DOHH2 (cell line): ENCODE measurements at regions not wholly inside any gene's neighbourhood (a gene's known extent, or its start where the extent isn't known, plus 50 kb on each side); places are given as distances from the start of the nearest gene placed in this dataset.

ENCODE experiments used
- H3F3A ChIP-seq: fragments of 200-600 bp; sonication (generic), shearing (Covaris generic); 2 replicates; pipeline ENCODE4 v1.6.0; 2016; ENCODE audit warnings: antibody characterized with exemption, mild to moderate bottlenecking; ENCODE audit not compliant: control insufficient read depth, insufficient read depth
- H3K27ac ChIP-seq: fragments of 200-600 bp; sonication (generic); 2 replicates; pipeline ENCODE4 v1.5.1; 2014; ENCODE audit warnings: low read depth, mild to moderate bottlenecking, low read length, moderate library complexity
- H3K27me3 ChIP-seq: fragments of 200-600 bp; sonication (generic); 2 replicates; pipeline ENCODE4 v1.6.1; 2014; ENCODE audit warnings: mild to moderate bottlenecking, low read length, mixed read lengths; ENCODE audit not compliant: control insufficient read depth
- H3K36me3 ChIP-seq: fragments of 200-600 bp; sonication (generic); 2 replicates; pipeline ENCODE4 v1.6.1; 2014; ENCODE audit warnings: mild to moderate bottlenecking, low read length, moderate library complexity, mixed read lengths; ENCODE audit not compliant: control insufficient read depth
- H3K4me1 ChIP-seq: fragments of 200-600 bp; sonication (generic); 2 replicates; pipeline ENCODE4 v1.6.1; 2014; ENCODE audit warnings: mild to moderate bottlenecking, low read length, mixed read lengths; ENCODE audit not compliant: control insufficient read depth
- H3K4me2 ChIP-seq: fragments of 200-600 bp; sonication (generic); 2 replicates; pipeline ENCODE4 v1.6.0; 2014; ENCODE audit warnings: mild to moderate bottlenecking, low read length, moderate library complexity
- H3K4me3 ChIP-seq: fragments of 200-600 bp; sonication (generic); 2 replicates; pipeline ENCODE4 v1.5.1; 2014; ENCODE audit warnings: mild to moderate bottlenecking, low read length, mixed read lengths
- H3K79me2 ChIP-seq: fragments of 200-600 bp; sonication (generic); 2 replicates; pipeline ENCODE4 v1.6.1; 2014; ENCODE audit warnings: mild to moderate bottlenecking, low read length, mixed read lengths; ENCODE audit not compliant: control insufficient read depth
- H3K9me2 ChIP-seq: fragments of 200-600 bp; sonication (generic); replicated peaks from 2 replicates; pipeline ENCODE4 v1.6.1; 2014; ENCODE audit warnings: mild to moderate bottlenecking, low read length, mixed read lengths; ENCODE audit not compliant: control insufficient read depth
- H3K9me3 ChIP-seq: fragments of 200-600 bp; sonication (generic); 2 replicates; pipeline ENCODE4 v1.6.1; 2014; ENCODE audit warnings: antibody characterized with exemption, low read length, mixed read lengths; ENCODE audit not compliant: control insufficient read depth, insufficient read depth
- H4K20me1 ChIP-seq: fragments of 200-600 bp; sonication (generic); 2 replicates; pipeline ENCODE4 v1.6.0; 2014; ENCODE audit warnings: low read depth, mild to moderate bottlenecking, antibody characterized with exemption, low read length, moderate library complexity; ENCODE audit not compliant: control insufficient read depth, insufficient read depth
- EZH2phosphoT487 ChIP-seq: fragments of 200-600 bp; sonication (generic); IDR thresholded peaks from 2 replicates; pipeline ENCODE4 v1.6.1; 2017; ENCODE audit warnings: borderline replicate concordance, mild to moderate bottlenecking, antibody characterized with exemption, low read length, moderate library complexity, mixed read lengths
- TF ChIP-seq, protein P1 (sequence below): fragments of 200-600 bp; sonication (generic); IDR thresholded peaks from one replicate; pipeline ENCODE4 v1.5.1; 2014; ENCODE audit warnings: antibody characterized with exemption, mild to moderate bottlenecking, low read depth, low read length; ENCODE audit not compliant: poor library complexity, severe bottlenecking

DNA sequence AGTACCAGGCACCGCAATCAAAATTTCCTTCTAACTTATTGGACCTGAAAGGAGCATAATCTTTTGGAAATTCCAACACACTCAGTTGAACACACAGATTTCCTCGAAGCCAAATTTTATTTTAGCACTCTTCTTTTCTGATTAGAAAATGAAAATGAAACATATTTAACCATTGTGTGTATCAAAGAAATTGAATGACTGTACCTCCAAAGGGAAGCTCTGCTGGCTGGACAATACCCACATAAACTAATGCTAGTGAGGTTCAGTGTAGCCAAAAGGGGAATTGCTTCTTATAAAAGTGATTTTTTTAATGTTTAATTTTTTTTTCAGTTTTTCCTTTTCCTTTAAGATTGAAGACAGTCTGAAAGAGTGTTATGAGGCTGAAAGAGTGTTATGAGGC lies 239.6 kb upstream of the NREP start:
- no peak overlapping the region for H3K4me3 ChIP-seq
- no peaks in the 10 kb centered on the region for H3K9me2 ChIP-seq
- no peaks in the 10 kb centered on the region for H3K9me3 ChIP-seq
- no peaks in the 10 kb centered on the region for H3F3A ChIP-seq
- H3K79me2 ChIP-seq: no peaks in the 10 kb centered on the region
- no peak overlapping the region for H3K4me2 ChIP-seq
- no peaks in the 10 kb centered on the region for H3K4me1 ChIP-seq
- TF ChIP-seq, protein P1, sequence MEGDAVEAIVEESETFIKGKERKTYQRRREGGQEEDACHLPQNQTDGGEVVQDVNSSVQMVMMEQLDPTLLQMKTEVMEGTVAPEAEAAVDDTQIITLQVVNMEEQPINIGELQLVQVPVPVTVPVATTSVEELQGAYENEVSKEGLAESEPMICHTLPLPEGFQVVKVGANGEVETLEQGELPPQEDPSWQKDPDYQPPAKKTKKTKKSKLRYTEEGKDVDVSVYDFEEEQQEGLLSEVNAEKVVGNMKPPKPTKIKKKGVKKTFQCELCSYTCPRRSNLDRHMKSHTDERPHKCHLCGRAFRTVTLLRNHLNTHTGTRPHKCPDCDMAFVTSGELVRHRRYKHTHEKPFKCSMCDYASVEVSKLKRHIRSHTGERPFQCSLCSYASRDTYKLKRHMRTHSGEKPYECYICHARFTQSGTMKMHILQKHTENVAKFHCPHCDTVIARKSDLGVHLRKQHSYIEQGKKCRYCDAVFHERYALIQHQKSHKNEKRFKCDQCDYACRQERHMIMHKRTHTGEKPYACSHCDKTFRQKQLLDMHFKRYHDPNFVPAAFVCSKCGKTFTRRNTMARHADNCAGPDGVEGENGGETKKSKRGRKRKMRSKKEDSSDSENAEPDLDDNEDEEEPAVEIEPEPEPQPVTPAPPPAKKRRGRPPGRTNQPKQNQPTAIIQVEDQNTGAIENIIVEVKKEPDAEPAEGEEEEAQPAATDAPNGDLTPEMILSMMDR: no peak
- no peak for TF ChIP-seq EZH2phosphoT487
- no peaks in the 10 kb centered on the region for H4K20me1 ChIP-seq
- H3K27me3 ChIP-seq: no peaks in the 10 kb centered on the region
- H3K27ac ChIP-seq: no peak overlapping the region
- no peaks in the 10 kb centered on the region for H3K36me3 ChIP-seq

DNA sequence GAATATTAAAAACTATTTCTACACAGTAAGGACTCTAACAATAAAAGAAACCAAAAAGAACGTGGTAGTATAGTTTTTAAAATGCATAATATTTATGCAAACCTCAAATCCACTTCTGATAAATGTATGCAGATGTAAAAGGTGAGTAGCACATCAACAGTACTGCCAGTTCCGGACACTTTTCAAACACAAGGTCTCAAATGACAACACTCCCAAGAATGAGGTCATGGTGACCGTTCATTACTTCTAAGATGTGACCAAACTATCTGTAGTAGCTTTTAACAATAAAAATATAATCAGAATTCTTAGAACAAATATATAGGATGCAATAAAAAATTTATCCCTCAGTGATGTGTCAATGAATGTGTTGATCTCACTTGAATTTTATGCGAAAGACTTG lies 238.7 kb upstream of the NREP start:
- H3K79me2 ChIP-seq: no peaks in the 10 kb centered on the region
- H3K27me3 ChIP-seq: no peaks in the 10 kb centered on the region
- H3K9me2 ChIP-seq: no peaks in the 10 kb centered on the region
- no peaks in the 10 kb centered on the region for H3F3A ChIP-seq
- no peaks in the 10 kb centered on the region for H4K20me1 ChIP-seq
- H3K9me3 ChIP-seq: no peaks in the 10 kb centered on the region
- H3K36me3 ChIP-seq: no peaks in the 10 kb centered on the region
- H3K27ac ChIP-seq: no peak overlapping the region
- H3K4me3 ChIP-seq: no peak overlapping the region
- H3K4me2 ChIP-seq: no peak overlapping the region
- H3K4me1 ChIP-seq: no peaks in the 10 kb centered on the region
- TF ChIP-seq EZH2phosphoT487: no peak
- TF ChIP-seq, protein P1: no peak

DNA sequence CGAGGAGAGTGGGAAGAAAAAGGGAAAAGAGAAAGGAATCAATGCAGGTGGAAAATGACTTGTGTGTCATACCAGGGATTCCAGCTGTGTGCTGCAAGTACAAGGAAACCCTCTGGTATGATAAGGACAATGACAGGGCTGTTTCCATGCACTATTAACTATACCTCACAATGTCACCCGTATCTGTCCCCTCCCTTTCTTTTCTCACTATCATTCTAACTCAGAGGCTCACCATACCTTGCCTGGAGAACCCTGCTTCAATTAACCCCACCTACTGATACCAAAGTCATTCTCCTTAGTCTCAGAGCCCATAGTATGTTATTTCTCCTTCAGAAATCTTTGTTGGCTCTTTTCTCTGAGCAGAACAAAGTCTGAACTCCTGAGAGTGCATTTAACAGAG lies 236.2 kb upstream of the NREP start:
- no peak for TF ChIP-seq EZH2phosphoT487
- TF ChIP-seq, protein P1: no peak
- no peaks in the 10 kb centered on the region for H3K27me3 ChIP-seq
- no peak overlapping the region for H3K4me2 ChIP-seq
- H3F3A ChIP-seq: no peaks in the 10 kb centered on the region
- no peak overlapping the region for H3K4me3 ChIP-seq
- H3K4me1 ChIP-seq: no peaks in the 10 kb centered on the region
- no peaks in the 10 kb centered on the region for H3K36me3 ChIP-seq
- H4K20me1 ChIP-seq: no peaks in the 10 kb centered on the region
- H3K9me2 ChIP-seq: no peaks in the 10 kb centered on the region
- no peaks in the 10 kb centered on the region for H3K79me2 ChIP-seq
- H3K9me3 ChIP-seq: no peaks in the 10 kb centered on the region
- H3K27ac ChIP-seq: no peak overlapping the region

DNA sequence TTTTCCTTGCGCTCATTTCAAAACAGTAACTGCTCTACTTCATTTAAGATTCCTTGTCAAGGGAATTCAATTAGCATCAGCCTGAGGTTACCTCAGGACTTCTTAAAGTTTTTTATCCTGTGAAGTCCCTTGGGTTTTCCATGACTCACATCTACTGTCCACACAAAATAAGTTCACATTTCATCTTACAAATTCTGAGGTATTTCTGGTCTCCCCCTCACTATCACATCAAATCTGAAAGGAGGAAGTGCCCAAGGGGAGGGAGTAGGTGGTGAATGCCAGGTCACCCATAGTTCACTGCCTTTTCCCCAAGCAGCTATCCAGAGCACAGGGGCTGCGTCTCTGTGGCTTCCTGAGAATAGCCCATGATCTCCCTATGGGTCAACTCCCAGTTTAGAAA lies 227.1 kb upstream of the NREP start:
- no peaks in the 10 kb centered on the region for H3K27me3 ChIP-seq
- no peak overlapping the region for H3K27ac ChIP-seq
- H4K20me1 ChIP-seq: no peaks in the 10 kb centered on the region
- H3K4me2 ChIP-seq: no peak overlapping the region
- no peaks in the 10 kb centered on the region for H3K9me2 ChIP-seq
- no peaks in the 10 kb centered on the region for H3K79me2 ChIP-seq
- TF ChIP-seq EZH2phosphoT487: no peak
- TF ChIP-seq, protein P1: no peak
- H3K9me3 ChIP-seq: no peaks in the 10 kb centered on the region
- H3K4me3 ChIP-seq: no peak overlapping the region
- H3K36me3 ChIP-seq: no peaks in the 10 kb centered on the region
- H3K4me1 ChIP-seq: no peaks in the 10 kb centered on the region
- H3F3A ChIP-seq: no peaks in the 10 kb centered on the region
